DMS153 treated with DMSO at 0.1 percent for 48 hours (cell line): ENCODE measurements at regions not wholly inside any gene's neighbourhood (a gene's known extent, or its start where the extent isn't known, plus 50 kb on each side); places are given as distances from the start of the nearest gene placed in this dataset.

Experiments used
- DNase-seq: peaks from one replicate; lab custom pipeline; 2025; ENCODE audit not compliant: unreplicated experiment; lab: John Stamatoyannopoulos, UW

DNA sequence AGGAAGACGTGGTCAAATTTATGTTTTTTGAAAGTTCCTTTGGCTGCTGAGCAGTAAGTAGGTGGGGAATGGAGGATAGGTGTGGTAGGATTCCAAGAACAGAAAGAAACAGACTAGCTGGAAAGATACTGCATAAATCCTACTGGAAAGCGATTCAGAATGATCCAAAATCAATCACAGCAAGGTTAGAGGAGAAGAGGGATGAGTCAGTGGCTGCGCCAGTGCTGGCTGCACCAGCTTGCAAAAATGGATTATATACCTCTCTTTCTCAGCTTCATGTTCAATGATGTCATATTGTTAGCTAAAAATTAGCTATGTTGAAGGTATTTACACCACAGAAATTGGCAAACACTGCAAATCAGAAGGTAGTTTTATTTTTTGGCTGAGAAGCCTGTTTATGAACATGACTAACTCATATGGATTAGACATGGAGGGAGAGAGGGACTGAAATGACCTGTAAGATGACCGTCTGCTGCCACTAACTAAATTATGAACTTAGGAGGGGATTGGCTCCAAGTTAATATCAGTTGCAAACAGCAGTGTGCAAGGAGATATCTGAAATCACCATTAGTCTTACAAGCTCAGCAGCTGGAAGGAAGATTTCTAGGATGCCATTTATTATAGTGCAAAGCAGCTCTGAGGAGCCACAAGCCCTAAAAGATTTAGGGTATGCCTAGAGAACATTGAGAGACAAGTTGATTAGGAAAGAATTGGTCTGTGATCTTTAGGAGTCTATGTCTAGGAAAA lies 405.3 kb downstream of the MID1IP1 start:
- no peak for DNase-seq

DNA sequence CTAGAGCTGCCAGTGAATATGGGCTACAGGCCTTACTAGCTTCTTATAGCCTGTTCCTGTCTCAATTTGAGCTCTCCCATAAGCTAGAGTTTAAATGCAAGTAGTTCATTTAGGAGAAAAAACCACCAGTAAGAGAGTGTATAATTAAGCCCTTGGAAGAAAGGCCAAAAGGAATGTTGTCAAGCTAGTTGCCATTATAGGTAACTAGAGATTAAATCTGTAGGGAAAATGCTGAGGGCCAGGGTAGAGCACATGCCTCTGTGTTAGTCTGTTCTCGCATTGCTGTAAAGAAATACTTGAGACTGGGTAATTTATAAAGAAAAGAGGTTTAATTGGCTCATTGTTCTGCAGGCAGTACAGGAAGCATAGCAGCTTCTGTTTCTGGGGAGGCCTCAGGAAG lies 410.2 kb downstream of the MID1IP1 start:
- DNase-seq = no peak

DNA sequence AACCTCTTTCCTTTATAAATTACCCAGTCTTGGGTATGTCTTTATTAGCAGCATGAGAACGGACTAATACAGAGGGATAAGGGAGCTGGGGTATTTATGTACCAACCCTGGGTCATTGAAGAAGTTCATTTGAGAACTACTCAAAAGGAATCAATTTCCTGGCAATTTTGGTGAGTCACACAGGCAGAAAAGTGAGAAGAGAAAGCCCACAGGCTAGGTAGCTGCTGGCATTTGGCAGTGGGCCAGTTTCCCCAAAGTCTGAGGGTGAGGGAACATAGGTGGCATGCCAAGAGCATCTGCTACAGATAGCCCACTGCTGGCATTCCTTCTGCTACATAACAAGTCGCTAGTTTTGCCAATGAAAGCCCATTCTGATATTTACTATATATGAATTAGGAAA lies 411.2 kb downstream of the MID1IP1 start:
- no peak for DNase-seq

DNA sequence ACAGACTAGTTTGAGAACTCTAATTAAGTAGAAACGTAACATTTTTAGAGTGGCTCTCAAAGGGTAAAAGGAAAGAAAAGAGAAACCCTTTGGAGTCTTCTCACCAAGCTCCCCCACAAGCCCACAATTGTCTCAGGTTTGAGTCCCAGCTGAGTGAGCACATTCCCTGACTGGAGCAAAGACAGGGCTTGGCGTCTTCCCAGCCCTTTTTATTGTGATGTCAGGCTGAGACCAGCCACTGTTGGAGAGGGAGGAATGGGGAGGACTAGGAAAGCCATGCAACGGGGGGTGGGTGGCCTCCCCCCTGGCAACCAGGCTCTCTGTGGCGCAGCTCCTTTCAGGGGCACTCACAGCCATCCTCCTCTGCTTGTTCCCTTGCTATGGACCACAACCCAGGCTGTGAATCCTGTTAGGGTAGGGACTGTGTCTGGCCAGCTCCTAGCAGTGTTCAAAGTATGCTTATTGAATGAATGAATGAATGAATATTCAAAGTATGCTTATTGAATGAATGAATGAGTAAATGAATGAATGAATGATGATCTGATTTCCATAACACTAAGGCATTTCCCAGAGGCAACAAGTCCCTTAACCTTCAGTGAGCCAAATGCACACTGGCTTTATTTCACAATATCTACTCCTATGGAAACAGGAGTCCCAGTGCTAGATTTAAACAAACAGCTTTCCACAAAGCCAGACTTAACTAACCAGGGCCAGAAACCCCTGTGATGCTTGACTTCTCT lies 413.3 kb downstream of the MID1IP1 start:
- DNase-seq = no peak

DNA sequence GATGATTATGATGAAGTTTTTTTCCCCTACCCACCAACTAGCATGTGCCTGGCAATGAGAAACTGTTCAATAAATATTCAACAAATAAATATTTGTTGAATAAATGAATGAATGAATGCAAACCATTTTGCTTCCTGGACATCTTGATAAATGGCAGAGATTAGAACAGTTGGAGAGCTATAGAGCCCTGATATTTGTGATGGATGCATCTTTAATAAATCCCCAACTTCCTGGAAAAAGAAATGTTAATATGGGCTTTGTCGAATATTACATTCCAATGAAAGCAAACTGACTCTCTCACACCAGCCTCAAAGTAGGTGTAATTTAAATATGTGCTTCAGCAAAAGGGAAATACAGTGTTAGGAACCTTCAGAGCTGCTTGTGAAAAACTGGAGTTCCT lies 419.7 kb downstream of the MID1IP1 start:
- DNase-seq = no peak

DNA sequence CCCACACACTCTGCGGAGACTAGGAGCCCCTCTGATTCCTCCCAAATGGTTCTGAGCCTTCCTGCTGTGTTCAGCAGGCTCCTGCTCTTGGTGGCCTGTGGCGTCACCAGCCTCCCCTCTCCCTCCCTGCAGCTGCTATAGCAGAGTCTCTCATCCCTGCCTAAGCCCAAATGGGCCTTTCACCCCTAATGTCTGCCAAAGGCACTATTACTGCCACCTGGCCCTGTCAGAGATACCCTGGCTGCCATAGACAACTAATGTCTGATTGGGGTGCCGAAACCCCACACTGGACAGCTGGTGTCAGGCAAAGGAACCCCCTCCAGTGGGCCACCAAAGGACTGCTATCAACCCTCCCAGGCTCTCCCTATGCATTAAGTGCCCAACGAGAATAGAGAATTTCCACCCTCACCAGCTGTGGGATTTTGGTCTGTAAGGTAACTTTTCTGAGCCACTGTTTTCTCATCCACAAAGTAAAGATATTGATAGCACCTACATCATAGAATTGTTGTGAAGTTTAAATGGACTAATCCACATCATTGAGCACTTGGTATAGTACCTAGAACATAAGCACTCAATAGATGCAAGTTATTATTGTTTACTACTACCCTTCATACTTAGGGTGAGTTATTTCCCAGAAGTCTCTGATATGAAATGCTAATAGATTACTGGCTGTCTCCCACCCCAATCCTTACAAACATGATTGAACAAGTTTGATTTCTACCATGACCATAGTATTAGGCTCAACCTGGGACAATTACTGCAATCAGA lies 421.3 kb downstream of the MID1IP1 start:
- DNase-seq = no peak

DNA sequence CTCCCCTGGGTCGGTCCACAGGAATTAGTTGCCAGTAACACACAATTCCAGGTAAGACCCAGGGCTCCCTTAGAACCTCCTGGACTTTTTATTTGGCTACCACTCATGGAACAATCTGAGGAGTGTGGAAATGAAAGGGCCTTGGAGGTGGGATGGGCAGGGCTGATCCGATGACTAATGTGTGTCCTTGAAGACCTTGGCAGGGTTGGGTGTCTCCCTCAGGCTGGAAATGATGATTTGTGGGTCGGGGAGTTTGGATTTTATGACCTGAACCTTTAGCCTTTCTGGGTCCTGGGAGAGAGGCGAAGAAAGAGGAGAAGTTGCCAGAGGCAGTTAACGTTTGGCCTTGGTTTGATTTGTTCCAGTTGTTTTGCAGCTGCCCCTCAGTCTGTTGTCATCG lies 425.0 kb downstream of the MID1IP1 start:
- DNase-seq = no peak

DNA sequence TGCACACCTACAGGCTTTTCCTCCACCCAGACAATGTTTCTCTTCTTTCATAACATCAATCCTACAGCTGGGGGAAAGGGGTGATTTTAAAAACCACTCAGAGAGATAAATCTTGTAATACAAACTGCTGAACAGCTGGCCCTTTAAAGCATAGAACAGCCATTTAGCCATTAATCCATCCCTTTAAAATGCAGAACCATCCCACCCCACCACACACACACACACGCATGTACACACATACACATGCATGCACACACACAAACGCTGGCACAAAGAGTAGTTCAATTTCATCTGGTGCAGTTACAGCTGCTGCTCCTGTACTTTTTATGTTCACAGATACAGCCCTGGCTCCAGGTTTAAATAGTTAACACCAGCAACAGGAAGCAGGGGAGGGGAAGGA lies 426.1 kb downstream of the MID1IP1 start:
- no peak for DNase-seq

DNA sequence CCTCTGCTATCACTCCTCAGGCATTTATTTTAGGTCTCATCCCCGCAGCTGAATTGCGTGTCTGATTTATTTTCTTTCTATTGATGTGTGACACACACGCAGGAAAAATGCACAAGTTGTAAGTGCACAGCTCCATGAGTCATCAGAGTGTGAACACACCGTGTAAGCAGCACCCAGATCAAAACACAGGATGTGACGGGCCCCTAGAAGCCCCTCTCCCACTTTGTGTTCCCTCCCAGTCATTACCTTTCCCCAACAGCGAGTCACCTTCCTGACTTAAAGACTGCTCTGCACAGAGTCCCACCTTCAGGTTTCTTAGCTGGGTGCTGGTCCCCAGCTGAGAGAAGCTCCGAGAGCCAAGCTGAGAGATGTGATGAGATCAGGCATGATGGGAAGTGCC lies 436.7 kb downstream of the MID1IP1 start:
- DNase-seq = no peak

DNA sequence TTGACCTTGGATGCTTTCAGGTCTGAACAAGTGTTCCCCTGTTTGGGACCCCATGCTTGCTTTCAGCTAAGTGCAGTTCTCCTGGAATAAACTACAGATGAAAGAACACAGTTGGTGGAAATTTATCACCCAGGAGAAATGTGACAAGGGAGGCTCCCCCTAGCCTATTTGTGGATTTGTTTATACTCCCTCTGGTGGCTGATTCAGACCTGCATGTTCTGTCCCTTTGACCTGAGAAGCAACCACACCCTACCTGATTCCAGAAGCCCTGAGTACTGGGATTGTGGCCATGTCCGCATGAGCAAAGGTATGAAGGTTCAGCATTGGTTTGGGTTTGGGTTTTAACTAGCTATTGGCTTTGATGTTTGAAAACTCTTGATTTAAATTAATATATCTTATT lies 440.9 kb downstream of the MID1IP1 start:
- peak; percentile 37 for DNase-seq

DNA sequence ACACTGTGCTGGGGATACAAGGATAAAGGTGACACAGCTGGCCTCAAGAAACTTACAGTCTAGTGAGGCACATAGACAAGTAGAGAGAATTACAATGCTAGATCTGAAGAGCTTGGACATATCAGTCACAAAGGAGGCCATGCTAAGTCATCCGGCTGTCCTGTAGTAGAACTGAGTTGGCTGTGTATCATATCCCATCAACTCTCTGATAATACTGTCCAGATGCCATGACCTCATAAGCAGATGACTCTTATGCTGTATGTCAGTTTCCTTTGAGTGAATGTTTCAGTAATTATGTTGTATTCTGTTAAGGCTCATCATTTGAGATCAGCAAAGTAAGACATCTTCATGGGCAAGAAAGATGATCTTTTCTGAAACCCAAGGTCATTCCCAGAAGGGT lies 442.9 kb downstream of the MID1IP1 start:
- DNase-seq = no peak

DNA sequence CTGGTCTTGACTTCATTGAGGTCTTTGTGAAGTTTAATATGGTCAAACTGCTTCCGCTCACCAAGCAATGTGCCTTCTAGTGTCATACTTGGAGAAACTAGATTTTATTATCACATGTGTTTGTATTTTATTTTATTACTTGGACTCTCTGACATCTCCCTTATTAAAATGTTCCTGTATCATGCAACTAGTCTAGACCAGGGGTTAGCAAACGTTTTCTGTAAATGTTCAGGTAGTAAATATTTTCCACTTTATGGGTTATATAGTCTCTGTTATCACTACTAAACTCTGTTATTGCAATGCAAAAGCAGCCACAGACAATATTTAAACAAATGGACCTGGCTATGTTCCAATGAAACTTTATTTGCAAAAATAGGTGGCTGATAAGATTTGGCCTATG lies 443.8 kb downstream of the MID1IP1 start:
- DNase-seq = no peak

DNA sequence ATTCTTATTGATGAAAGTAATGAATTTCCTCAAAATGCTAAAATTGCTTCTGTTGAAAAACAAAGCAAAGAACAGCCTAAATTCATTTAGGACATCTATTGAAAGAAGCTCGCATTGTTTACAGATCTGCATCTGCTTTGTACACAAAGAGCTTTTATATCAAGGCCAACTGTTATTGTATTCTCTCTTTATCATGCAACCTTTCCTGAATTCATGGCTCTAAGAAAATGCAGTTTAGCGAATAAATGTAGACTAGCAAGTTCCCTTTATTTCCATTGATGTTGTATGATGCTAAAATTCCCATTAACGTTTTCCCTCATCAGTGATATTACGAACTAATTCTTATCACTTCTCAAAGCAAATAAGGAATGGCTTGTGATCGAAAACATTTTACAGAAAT lies 446.3 kb downstream of the MID1IP1 start:
- no peak for DNase-seq

DNA sequence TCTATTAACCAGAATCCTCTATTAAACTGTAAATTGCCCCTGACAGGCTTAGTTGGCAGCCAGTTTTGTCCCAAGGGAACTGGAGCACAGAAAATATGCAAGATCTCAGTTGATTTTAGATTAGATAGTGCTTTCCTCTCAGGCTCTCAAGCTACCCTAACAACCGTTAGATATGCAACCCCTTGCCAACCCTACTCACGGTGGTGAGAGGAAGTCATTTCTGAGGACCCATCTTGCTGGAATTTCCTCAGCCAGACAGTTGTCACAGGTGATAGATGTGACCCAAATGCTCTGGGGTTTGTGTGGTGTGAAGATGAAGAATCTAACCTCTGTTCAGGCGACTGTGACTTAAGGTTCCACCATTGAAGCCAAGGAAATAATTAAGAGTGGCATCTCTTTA lies 447.1 kb downstream of the MID1IP1 start:
- DNase-seq = no peak

DNA sequence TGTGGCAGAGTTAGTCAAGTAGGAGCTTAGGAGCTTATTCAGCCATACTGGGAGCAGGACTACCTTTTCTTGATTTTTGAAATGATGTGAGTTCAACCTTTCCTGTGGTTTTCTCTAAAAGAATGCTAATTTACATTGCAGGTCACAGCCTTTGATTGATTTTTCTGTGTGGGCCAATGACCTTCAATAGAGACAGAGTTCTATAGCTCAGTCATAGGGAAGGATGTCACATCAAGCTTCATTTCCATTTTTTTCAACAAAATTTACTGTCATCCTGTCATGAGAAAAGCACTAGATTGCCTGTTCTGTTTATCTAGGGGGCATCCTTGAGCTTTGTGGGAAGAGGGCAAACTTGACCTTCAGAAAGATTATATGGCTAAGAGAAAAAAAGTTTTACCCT lies 448.7 kb downstream of the MID1IP1 start:
- DNase-seq = no peak

DNA sequence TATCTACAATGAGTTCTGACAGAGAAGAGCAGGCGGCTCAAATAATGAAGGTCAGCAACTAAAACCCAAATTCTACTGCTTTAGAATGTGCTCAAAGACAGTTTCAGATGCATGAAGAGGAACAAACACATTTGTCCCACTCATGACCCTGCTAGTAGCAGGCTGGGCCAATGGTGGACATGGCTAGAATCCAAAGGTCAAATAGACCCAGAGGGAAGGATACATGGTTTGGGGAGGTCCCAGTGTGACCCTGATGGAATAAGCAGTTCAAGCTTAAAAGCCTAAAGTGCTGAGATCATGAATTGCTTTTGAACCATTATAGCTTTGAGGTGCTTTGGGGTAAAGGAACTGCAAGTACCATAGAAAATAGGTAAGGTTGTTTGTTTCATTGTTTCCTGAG lies 450.7 kb downstream of the MID1IP1 start:
- no peak for DNase-seq

DNA sequence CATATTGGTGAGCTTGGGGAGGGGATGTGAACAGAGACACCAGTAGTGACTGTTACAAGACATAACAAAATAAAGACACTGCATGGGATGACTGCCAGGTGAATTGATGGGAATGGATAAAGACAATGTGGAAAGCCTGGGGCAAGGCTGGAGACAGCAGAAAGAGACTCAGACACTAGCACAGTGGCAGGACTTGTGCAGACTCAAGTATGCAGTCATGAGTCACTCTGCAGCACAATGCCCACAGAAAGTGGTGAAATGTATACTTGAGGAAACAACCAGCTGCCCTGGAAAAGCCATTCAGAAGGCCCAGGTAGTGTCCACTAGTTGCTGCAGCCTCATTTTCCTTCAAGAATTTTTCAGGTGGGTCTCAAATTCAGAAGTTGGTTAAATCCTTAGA lies 452.3 kb downstream of the MID1IP1 start:
- no peak for DNase-seq

DNA sequence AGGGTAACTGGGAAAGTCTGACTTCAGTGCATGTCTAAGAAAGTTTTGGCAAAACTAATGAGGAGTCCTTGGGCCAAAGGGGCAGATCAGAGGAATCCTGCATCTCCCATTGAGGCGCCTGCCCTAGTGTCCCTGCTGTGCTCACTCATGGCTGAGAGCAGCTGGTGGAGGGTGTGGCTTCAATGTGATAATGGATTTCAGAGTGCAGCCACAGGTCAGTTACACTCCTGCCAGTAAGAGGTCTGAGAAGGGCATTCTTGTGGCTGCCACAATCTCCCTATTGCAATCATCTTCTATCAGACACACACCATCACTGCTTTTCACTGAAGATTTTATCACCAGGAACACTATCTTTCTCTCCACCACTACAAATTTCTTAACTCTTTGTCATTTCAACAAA lies 457.1 kb downstream of the MID1IP1 start:
- DNase-seq = no peak

DNA sequence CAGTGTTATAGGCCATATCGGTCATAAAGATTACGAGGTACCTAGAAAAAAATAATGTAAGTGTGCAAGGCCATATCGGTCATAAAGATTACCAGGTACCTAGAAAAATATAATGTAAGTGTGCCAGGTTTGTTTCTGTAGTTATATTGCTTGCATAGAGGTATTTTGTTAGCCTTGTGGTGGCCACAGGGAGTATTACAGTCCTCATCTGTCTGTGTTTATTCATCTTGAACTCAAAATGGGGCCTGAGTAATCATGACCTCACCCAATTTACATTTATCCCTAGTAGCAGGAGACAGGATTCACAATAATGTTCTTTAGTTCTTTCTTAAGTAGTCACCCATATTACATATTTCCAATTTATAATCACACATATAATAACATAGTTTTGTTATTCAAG lies 459.7 kb downstream of the MID1IP1 start:
- no peak for DNase-seq

DNA sequence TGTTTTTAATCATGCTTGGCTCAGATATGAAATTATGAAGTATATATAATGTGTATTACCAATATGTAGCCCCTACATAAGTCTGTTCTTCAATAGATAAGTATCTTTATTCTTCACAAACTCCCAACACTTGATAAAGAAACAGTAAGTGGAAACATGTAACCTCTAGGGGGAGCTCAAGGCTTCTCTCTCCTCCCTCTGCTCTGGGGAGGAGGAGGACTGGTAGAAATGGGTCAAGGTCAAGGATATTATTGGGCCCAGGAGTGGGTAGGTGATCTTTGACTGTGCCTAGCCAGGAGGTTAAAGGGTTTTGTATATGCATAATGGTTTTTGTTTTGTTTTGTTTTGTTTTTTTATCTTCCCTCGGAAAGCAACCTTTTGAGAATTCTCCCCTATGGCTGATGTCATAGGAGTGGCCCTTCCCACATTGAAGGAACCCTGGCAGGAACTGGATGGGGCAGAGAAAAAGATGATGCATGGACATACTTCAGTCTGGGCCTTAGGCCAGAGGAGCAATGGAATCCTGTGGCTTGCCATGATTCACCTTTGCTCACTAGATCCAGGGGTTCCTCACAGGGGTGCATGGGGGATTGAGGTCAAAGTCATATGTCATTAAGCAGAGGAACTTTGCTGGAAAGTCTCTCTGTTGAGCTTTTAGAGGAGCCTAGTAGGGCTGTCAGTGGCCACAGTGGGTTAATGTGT lies 460.3 kb downstream of the MID1IP1 start:
- DNase-seq = peak; percentile 12

DNA sequence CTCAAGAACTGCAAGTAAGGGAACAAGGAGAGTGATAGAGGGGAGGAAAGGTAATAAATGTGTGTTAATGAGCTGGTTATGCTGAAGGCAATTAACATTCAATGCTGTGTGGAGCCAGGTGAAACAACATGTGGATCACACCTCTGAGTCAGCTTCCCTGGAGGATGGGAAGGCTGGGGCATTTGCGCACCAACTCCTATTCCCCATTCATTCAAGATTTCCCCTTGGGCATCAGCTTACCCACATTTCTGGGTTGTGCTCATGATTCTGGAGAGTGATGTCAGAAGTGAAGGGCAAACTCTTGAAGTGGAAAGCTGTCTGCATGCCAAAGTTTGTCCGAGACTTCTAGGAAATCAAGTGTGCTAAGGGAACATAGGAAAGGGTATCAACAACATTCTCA lies 461.4 kb downstream of the MID1IP1 start:
- no peak for DNase-seq
